ENCODE measurements at regions not wholly inside any gene's neighbourhood (a gene's known extent, or its start where the extent isn't known, plus 50 kb on each side); places are given as distances from the start of the nearest gene placed in this dataset.

GRCh38 chr5:57770039-57770438 is 287.4 kb upstream of the ACTBL2 start:
- no peaks in the 10 kb centered on the region for H3K4me1 ChIP-seq
- ATAC-seq (no peak), DNase-seq (no peak)
- H3K36me3 ChIP-seq: no peaks in the 10 kb centered on the region
- 81 to 88% (median 85%) methylated on average over 2 of the region's 2 CpGs for WGBS, 4 donors
- H3K9me3 ChIP-seq: no peaks in the 10 kb centered on the region
- intact Hi-C loops (cut with DNase I): loop anchor here in 3 of 10 donors (5.0 to 10.0 kb wide), 3 partner anchors 115 to 273 kb away; no protein-coding TSS in a partner anchor
- TF ChIP-seq POLR2A (IDR thresholded peaks at IDR 0.05) (no peak), CTCF (IDR thresholded peaks at IDR 0.05) (no peak)
- no peaks in the 10 kb centered on the region for H3K27me3 ChIP-seq
- H3K4me3 ChIP-seq: no peak overlapping the region
- no peak overlapping the region for H3K27ac ChIP-seq

GRCh38 chr5:57768745-57769144 is 286.1 kb upstream of the ACTBL2 start:
- ATAC-seq: no peak
- Histone ChIP-seq H3K4me3 (no peak overlapping the region), H3K27me3 (no peaks in the 10 kb centered on the region), H3K36me3 (no peaks in the 10 kb centered on the region), H3K9me3 (no peaks in the 10 kb centered on the region), H3K4me1 (no peaks in the 10 kb centered on the region), H3K27ac (no peak overlapping the region)
- TF ChIP-seq CTCF (IDR thresholded peaks at IDR 0.05) (no peak), POLR2A (IDR thresholded peaks at IDR 0.05) (no peak)
- DNase-seq: no peak
- intact Hi-C loops (cut with DNase I): loop anchor here in 1 of 10 donors (10.0 kb wide), 1 partner anchor 124 kb away; no protein-coding TSS in a partner anchor
- WGBS, 4 donors: 81 to 89% (median 86%) methylated on average over 4 of the region's 4 CpGs

GRCh38 chr5:57764479-57765089 is 282.0 kb upstream of the ACTBL2 start:
- DNase-seq (no peak), ATAC-seq (no peak)
- no peaks in the 10 kb centered on the region for H3K27me3 ChIP-seq
- no peak overlapping the region for H3K27ac ChIP-seq
- no peak overlapping the region for H3K4me3 ChIP-seq
- H3K36me3 ChIP-seq: no peaks in the 10 kb centered on the region
- intact Hi-C loops (cut with DNase I): loop anchor here in 1 of 10 donors (10.0 kb wide), 1 partner anchor 120 kb away; no protein-coding TSS in a partner anchor
- WGBS, 4 donors: 70 to 92% (median 82%) methylated on average over 4 of the region's 4 CpGs
- TF ChIP-seq POLR2A (IDR thresholded peaks at IDR 0.05): no peak
- H3K4me1 ChIP-seq: no peaks in the 10 kb centered on the region
- H3K9me3 ChIP-seq: no peaks in the 10 kb centered on the region

- no peak for ATAC-seq
- Histone ChIP-seq H3K4me1 (no peaks in the 10 kb centered on the region), H3K27ac (no peak overlapping the region), H3K27me3 (no peaks in the 10 kb centered on the region), H3K4me3 (no peak overlapping the region), H3K9me3 (no peaks in the 10 kb centered on the region), H3K36me3 (no peaks in the 10 kb centered on the region)
- WGBS, 4 donors: 91 to 95% (median 93%) methylated on average over 6 to 11 of the region's 11 CpGs
- TF ChIP-seq POLR2A (IDR thresholded peaks at IDR 0.05) (no peak), CTCF (IDR thresholded peaks at IDR 0.05) (no peak)
- intact Hi-C loops (cut with DNase I): loop anchor here in 1 of 10 donors (10.0 kb wide), 1 partner anchor 117 kb away; no protein-coding TSS in a partner anchor
- no peak for DNase-seq
These were observed 278.9 kb upstream of the ACTBL2 start for GRCh38 chr5:57761513-57761912.

GRCh38 chr5:57754616-57755015 is 272.0 kb upstream of the ACTBL2 start:
- no peaks in the 10 kb centered on the region for H3K4me1 ChIP-seq
- no peak overlapping the region for H3K27ac ChIP-seq
- no peak for TF ChIP-seq CTCF (IDR thresholded peaks at IDR 0.05)
- no peak overlapping the region for H3K4me3 ChIP-seq
- no peaks in the 10 kb centered on the region for H3K36me3 ChIP-seq
- ATAC-seq (no peak), DNase-seq (no peak)
- intact Hi-C loops (cut with DNase I): no loop called here
- no peaks in the 10 kb centered on the region for H3K27me3 ChIP-seq
- no peaks in the 10 kb centered on the region for H3K9me3 ChIP-seq
